ENCODE measurements at regions not wholly inside any gene's neighbourhood (a gene's known extent, or its start where the extent isn't known, plus 50 kb on each side); places are given as distances from the start of the nearest gene placed in this dataset.

GRCh38 chr2:5374762-5375161 is 317.4 kb upstream of the SOX11 start:
- H3K27me3 ChIP-seq (ENCODE audit: insufficient read depth, low read depth) = peaks cover 40% of the 10 kb centered on the region
- H2AFZ ChIP-seq = no peak overlapping the region
- no peak overlapping the region for H3K4me2 ChIP-seq
- ChIA-PET POLR2A (ENCODE audit: unreplicated experiment) (no interaction called here), CTCF (no interaction called here)
- intact Hi-C loops (cut with micrococcal nuclease; ENCODE audit: unreplicated experiment) = no loop called here
- H3K4me3 ChIP-seq = no peak overlapping the region
- DNase-seq = no peak
- H4K20me1 ChIP-seq (ENCODE audit: insufficient read depth) = no peaks in the 10 kb centered on the region; the same call in 1 of the 2 replicates
- H3K4me1 ChIP-seq (replicated peaks; ENCODE audit: insufficient read depth) = no peaks in the 10 kb centered on the region
- H3F3A ChIP-seq (ENCODE audit: insufficient read depth, low read depth) = no peaks in the 10 kb centered on the region
- no peaks in the 10 kb centered on the region for H3K36me3 ChIP-seq (ENCODE audit: low read depth)
- no peaks in the 10 kb centered on the region for H3K9me2 ChIP-seq (ENCODE audit: insufficient read depth)
- no peaks in the 10 kb centered on the region for H3K79me2 ChIP-seq (ENCODE audit: low read depth)
- BruUV-seq (replicated peaks) = no TSS peak
- TF ChIP-seq CTCF (conservative IDR thresholded peaks at IDR 0.05) (no peak), EZH2 (IDR thresholded peaks at IDR 0.05; ENCODE audit: low read depth) (no peak)
- no peaks in the 10 kb centered on the region for H3K9me3 ChIP-seq (ENCODE audit: insufficient read depth, low read depth)
- H3K27ac ChIP-seq = no peak overlapping the region

DNA sequence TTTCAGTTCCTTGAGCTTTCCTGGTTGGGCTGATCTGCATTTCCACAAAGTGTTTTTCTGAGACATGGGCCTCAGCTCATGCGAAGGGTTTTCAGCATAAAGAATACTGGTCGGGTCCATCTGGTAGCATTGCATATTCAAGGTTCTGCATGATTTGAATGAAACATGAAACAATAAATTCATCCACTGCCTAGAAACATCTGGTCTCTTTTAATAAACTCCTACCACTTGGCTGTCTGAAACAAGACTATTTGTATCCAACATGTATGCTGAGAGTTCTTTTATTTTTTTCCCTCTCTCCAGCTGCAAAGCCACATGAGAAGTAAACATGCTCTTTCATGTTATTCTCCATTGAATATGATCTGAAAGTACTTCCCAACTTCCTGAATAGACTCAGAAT is 314.9 kb upstream of the SOX11 start:
- Histone ChIP-seq H3K79me2 (ENCODE audit: low read depth) (no peaks in the 10 kb centered on the region), H3K9me2 (ENCODE audit: insufficient read depth) (no peaks in the 10 kb centered on the region), H3F3A (ENCODE audit: insufficient read depth, low read depth) (no peaks in the 10 kb centered on the region), H3K27me3 (ENCODE audit: insufficient read depth, low read depth) (peaks cover 42% of the 10 kb centered on the region), H2AFZ (no peak overlapping the region), H3K4me2 (no peak overlapping the region), H3K36me3 (ENCODE audit: low read depth) (no peaks in the 10 kb centered on the region), H3K27ac (no peak overlapping the region), H3K4me3 (no peak overlapping the region), H3K9me3 (ENCODE audit: insufficient read depth, low read depth) (no peaks in the 10 kb centered on the region), H4K20me1 (ENCODE audit: insufficient read depth) (no peaks in the 10 kb centered on the region; the same call in 1 of the 2 replicates), H3K4me1 (replicated peaks; ENCODE audit: insufficient read depth) (no peaks in the 10 kb centered on the region)
- intact Hi-C loops (cut with micrococcal nuclease; ENCODE audit: unreplicated experiment) = no loop called here
- TF ChIP-seq CTCF (conservative IDR thresholded peaks at IDR 0.05) (no peak), EZH2 (IDR thresholded peaks at IDR 0.05; ENCODE audit: low read depth) (no peak)
- CTCF ChIA-PET = no interaction called here
- DNase-seq = no peak
- POLR2A ChIA-PET (ENCODE audit: unreplicated experiment) = no interaction called here
- BruUV-seq (replicated peaks) = no TSS peak

DNA sequence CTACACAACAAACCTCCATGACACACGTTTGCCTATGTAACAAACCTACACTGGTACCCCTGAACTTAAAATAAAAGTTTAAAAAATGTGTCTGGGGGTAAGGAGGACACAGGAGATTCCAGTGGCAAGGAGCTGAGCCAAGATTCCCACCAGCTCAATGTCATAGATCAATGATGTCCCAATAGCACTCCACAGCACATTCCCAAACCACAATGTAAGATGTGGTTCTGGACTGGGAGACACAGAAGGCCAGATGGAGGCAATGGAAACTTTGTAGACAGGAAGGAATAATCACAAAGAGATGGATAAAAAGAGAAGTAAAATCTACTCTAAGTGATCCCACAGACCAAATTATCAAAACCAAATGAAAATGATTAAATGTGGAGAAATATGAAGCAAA is 312.4 kb upstream of the SOX11 start:
- DNase-seq = no peak
- POLR2A ChIA-PET (ENCODE audit: unreplicated experiment) = no interaction called here
- no peaks in the 10 kb centered on the region for H3K4me1 ChIP-seq (replicated peaks; ENCODE audit: insufficient read depth)

More for the DNA sequence above, 312.4 kb upstream of the SOX11 start:
- Histone ChIP-seq H2AFZ (no peak overlapping the region), H3K9me2 (ENCODE audit: insufficient read depth) (no peaks in the 10 kb centered on the region), H3K27ac (no peak overlapping the region), H3F3A (ENCODE audit: insufficient read depth, low read depth) (no peaks in the 10 kb centered on the region), H3K4me2 (no peak overlapping the region), H3K4me3 (no peak overlapping the region), H4K20me1 (ENCODE audit: insufficient read depth) (no peaks in the 10 kb centered on the region; the same call in 1 of the 2 replicates), H3K36me3 (ENCODE audit: low read depth) (no peaks in the 10 kb centered on the region), H3K9me3 (ENCODE audit: insufficient read depth, low read depth) (no peaks in the 10 kb centered on the region), H3K79me2 (ENCODE audit: low read depth) (no peaks in the 10 kb centered on the region), H3K27me3 (ENCODE audit: insufficient read depth, low read depth) (peaks cover 20% of the 10 kb centered on the region)
- no peak for TF ChIP-seq EZH2 (IDR thresholded peaks at IDR 0.05; ENCODE audit: low read depth)
- TF ChIP-seq CTCF (conservative IDR thresholded peaks at IDR 0.05) = no peak
- CTCF ChIA-PET = no interaction called here
- no TSS peak for BruUV-seq (replicated peaks)
- intact Hi-C loops (cut with micrococcal nuclease; ENCODE audit: unreplicated experiment) = no loop called here
